SK-N-SH (cell line): ENCODE measurements at regions not wholly inside any gene's neighbourhood (a gene's known extent, or its start where the extent isn't known, plus 50 kb on each side); places are given as distances from the start of the nearest gene placed in this dataset.

Source experiments
- CTCF ChIA-PET: fragments of 300-600, 350-600 bp; formaldehyde crosslinking; extraction: SDS; loops from one replicate; lab custom pipeline; 2021; lab: Yijun Ruan, JAX
- POLR2A ChIA-PET: fragments of 350-600 bp; sonication (Branson Sonifier 250); formaldehyde crosslinking; extraction: SDS; loops from one replicate; lab custom pipeline; 2020; ENCODE audit warnings: antibody characterized with exemption, inconsistent platforms; lab: Yijun Ruan, JAX
- DNase-seq: peaks from one replicate; pipeline ENCODE4 v3.0.0; 2012
- H2AFZ ChIP-seq: fragments of 200-600 bp; sonication (generic); 2 replicates; pipeline ENCODE4 v1.8.1; 2016; ENCODE audit warnings: antibody characterized with exemption, mild to moderate bottlenecking, low read depth
- H3F3A ChIP-seq: fragments of 200-600 bp; sonication (generic); replicated peaks from 2 replicates; pipeline ENCODE3; 2016; ENCODE audit warnings: antibody characterized with exemption, mild to moderate bottlenecking; ENCODE audit not compliant: insufficient read depth
- H3K27ac ChIP-seq, 2 experiments: fragments of 200-500 bp in 1 of 2; fragments of 200-600 bp in 1 of 2; sonication (Bioruptor generic) in 1 of 2; sonication (generic), shearing (Covaris generic) in 1 of 2; 2 replicates each; pipeline versions ENCODE4 v1.5.1 to v1.6.1; 2014 to 2016; ENCODE audit warnings: low read depth in 2 of 2, inconsistent platforms in 1 of 2, low read length in 1 of 2, mild to moderate bottlenecking in 1 of 2, mixed read lengths in 1 of 2
- H3K27me3 ChIP-seq: fragments of 200-600 bp; sonication (generic), shearing (Covaris generic); 2 replicates; pipeline ENCODE4 v1.6.1; 2016; ENCODE audit warnings: mixed run types; ENCODE audit not compliant: insufficient read depth
- H3K36me3 ChIP-seq, 2 experiments: fragments of 200-500 bp in 1 of 2; fragments of 200-600 bp in 1 of 2; sonication (Bioruptor generic) in 1 of 2; sonication (generic) in 1 of 2; replicated peaks in 1 of 2; 2 replicates each; pipeline versions ENCODE3 to v1.5.1; 2014 to 2016; ENCODE audit warnings: low read length in 1 of 2, mild to moderate bottlenecking in 1 of 2; ENCODE audit not compliant: insufficient read depth in 2 of 2, control insufficient read depth in 1 of 2
- H3K4me1 ChIP-seq, 2 experiments: fragments of 200-500 bp in 1 of 2; fragments of 200-600 bp in 1 of 2; sonication (Bioruptor generic) in 1 of 2; sonication (generic), shearing (Covaris generic) in 1 of 2; 2 replicates each; pipeline versions ENCODE4 v1.5.1 to v1.6.1; 2014 to 2016; ENCODE audit warnings: low read depth in 1 of 2, low read length in 1 of 2, mixed run types in 1 of 2; ENCODE audit not compliant: insufficient read depth in 2 of 2, control insufficient read depth in 1 of 2
- H3K4me2 ChIP-seq: fragments of 200-600 bp; sonication (generic), shearing (Covaris generic); 2 replicates; pipeline ENCODE4 v1.6.1; 2017; ENCODE audit warnings: mixed run types
- H3K4me3 ChIP-seq, 2 experiments: fragments of 200-500 bp in 1 of 2; fragments of 200-600 bp in 1 of 2; sonication (Bioruptor generic) in 1 of 2; sonication (generic), shearing (Covaris generic) in 1 of 2; 2 replicates each; pipeline versions ENCODE4 v1.5.1 to v1.8.1; 2014 to 2016; ENCODE audit warnings: low read depth in 2 of 2, inconsistent platforms in 1 of 2, low read length in 1 of 2, mild to moderate bottlenecking in 1 of 2, mixed read lengths in 1 of 2, moderate library complexity in 1 of 2
- H3K79me2 ChIP-seq: fragments of 200-600 bp; sonication (generic); 2 replicates; pipeline ENCODE4 v1.8.1; 2017; ENCODE audit warnings: mild to moderate bottlenecking; ENCODE audit not compliant: insufficient read depth
- H3K9ac ChIP-seq: fragments of 200-600 bp; sonication (generic); 2 replicates; pipeline ENCODE4 v1.6.1; 2017; ENCODE audit warnings: mixed run types
- H3K9me2 ChIP-seq: fragments of 200-600 bp; sonication (generic); 2 replicates; pipeline ENCODE4 v1.6.1; 2017; ENCODE audit warnings: mixed run types
- H3K9me3 ChIP-seq: fragments of 200-600 bp; sonication (generic); 2 replicates; pipeline ENCODE4 v1.6.1; 2017; ENCODE audit warnings: mixed run types, mild to moderate bottlenecking, moderate library complexity
- H4K20me1 ChIP-seq: fragments of 200-600 bp; sonication (generic); 2 replicates; pipeline ENCODE4 v1.6.1; 2017; ENCODE audit warnings: mild to moderate bottlenecking, mixed run types; ENCODE audit not compliant: insufficient read depth
- CHD2 ChIP-seq: fragments of 150-350 bp; IDR thresholded peaks from 2 replicates; pipeline ENCODE4 v1.6.1; 2018; ENCODE audit warnings: low read length; ENCODE audit not compliant: partially characterized antibody
- ELF1 ChIP-seq: IDR thresholded peaks from 2 replicates; pipeline ENCODE4 v1.4.0; 2012
- EP300 ChIP-seq, 2 experiments: IDR thresholded peaks; 2 replicates each; pipeline versions ENCODE4 v1.4.0 to v1.6.1; 2012; ENCODE audit warnings: borderline replicate concordance in 1 of 2, low read depth in 1 of 2, low read length in 1 of 2
- EZH2phosphoT487 ChIP-seq: fragments of 200-600 bp; sonication (generic); IDR thresholded peaks from 2 replicates; pipeline ENCODE4 v1.6.1; 2017; ENCODE audit warnings: low read depth, mixed run types, mild to moderate bottlenecking, antibody characterized with exemption, moderate library complexity, borderline replicate concordance
- FOSL2 ChIP-seq: IDR thresholded peaks from 2 replicates; pipeline ENCODE4 v1.4.0; 2012; ENCODE audit warnings: low read depth, mild to moderate bottlenecking, moderate library complexity, borderline replicate concordance
- FOXJ3 ChIP-seq: sonication (generic); formaldehyde crosslinking; IDR thresholded peaks from 2 replicates; pipeline ENCODE4 v1.5.1; 2020; ENCODE audit warnings: mild to moderate bottlenecking, missing genetic modification reagents
- FOXM1 ChIP-seq: IDR thresholded peaks from 2 replicates; pipeline ENCODE4 v1.4.0; 2012; ENCODE audit warnings: low read depth, mild to moderate bottlenecking
- IRF3 ChIP-seq: fragments of 150-350 bp; IDR thresholded peaks from 2 replicates; pipeline ENCODE4 v1.6.1; 2016; ENCODE audit warnings: mild to moderate bottlenecking, low read depth, low read length
- JUND ChIP-seq: IDR thresholded peaks from 2 replicates; pipeline ENCODE4 v1.4.0; 2012
- MEF2A ChIP-seq: IDR thresholded peaks from 2 replicates; pipeline ENCODE4 v1.4.0; 2012; ENCODE audit warnings: low read depth, borderline replicate concordance
- MXI1 ChIP-seq: IDR thresholded peaks from 2 replicates; pipeline ENCODE4 v1.6.1; 2012; ENCODE audit warnings: mild to moderate bottlenecking, low read depth, low read length, improper control_type of control experiment
- NFIC ChIP-seq: IDR thresholded peaks from 2 replicates; pipeline ENCODE4 v1.4.0; 2012; ENCODE audit warnings: borderline replicate concordance
- NRF1 ChIP-seq: IDR thresholded peaks from 2 replicates; pipeline ENCODE4 v1.6.1; 2012; ENCODE audit warnings: low read depth, mild to moderate bottlenecking, low read length
- RAD21 ChIP-seq: IDR thresholded peaks from 2 replicates; pipeline ENCODE4 v1.6.1; 2012; ENCODE audit warnings: mild to moderate bottlenecking, low read length
- RCOR1 ChIP-seq: fragments of 150-350 bp; IDR thresholded peaks from 2 replicates; pipeline ENCODE4 v1.6.1; 2017; ENCODE audit warnings: antibody characterized with exemption, low read length
- RXRA ChIP-seq: IDR thresholded peaks from 2 replicates; pipeline ENCODE4 v1.4.0; 2012; ENCODE audit warnings: low read depth, mild to moderate bottlenecking, borderline replicate concordance
- SIN3A ChIP-seq: IDR thresholded peaks from 2 replicates; pipeline ENCODE4 v1.6.1; 2012; ENCODE audit warnings: low read depth, mild to moderate bottlenecking, low read length, moderate library complexity, borderline replicate concordance
- TCF12 ChIP-seq: IDR thresholded peaks from 2 replicates; pipeline ENCODE4 v1.4.0; 2012
- TEAD4 ChIP-seq: IDR thresholded peaks from 2 replicates; pipeline ENCODE4 v1.4.0; 2012; ENCODE audit warnings: mild to moderate bottlenecking, borderline replicate concordance; ENCODE audit not compliant: insufficient read depth
- YY1 ChIP-seq: IDR thresholded peaks from 2 replicates; pipeline ENCODE4 v1.4.0; 2012; ENCODE audit warnings: low read depth, mild to moderate bottlenecking
- WGBS: methylation state at CpG from one replicate; pipeline ENCODE4 v1.1.6; 2017; ENCODE audit warnings: low lambda C conversion rate; 5-methylcytosine and 5-hydroxymethylcytosine counted together
- TF ChIP-seq, protein P1 (sequence below): IDR thresholded peaks from 2 replicates; pipeline ENCODE4 v1.4.0; 2012; ENCODE audit warnings: low read depth, borderline replicate concordance
- TF ChIP-seq, protein P2 (sequence below): IDR thresholded peaks from 2 replicates; pipeline ENCODE4 v1.6.1; 2012; ENCODE audit warnings: mild to moderate bottlenecking, low read depth, low read length, moderate library complexity
- TF ChIP-seq, protein P3 (sequence below): IDR thresholded peaks from 2 replicates; pipeline ENCODE4 v1.4.0; 2012; ENCODE audit warnings: low read depth, borderline replicate concordance

GRCh38 chr16:87115646-87116045, 201.5 kb downstream of the C16orf95 start:
- no peak overlapping the region for H3K9ac ChIP-seq
- H3K27ac ChIP-seq: no peak overlapping the region
- no peaks in the 10 kb centered on the region for H4K20me1 ChIP-seq
- H2AFZ ChIP-seq: no peak overlapping the region
- ChIA-PET CTCF (no interaction called here), POLR2A (no interaction called here)
- no peaks in the 10 kb centered on the region for H3K79me2 ChIP-seq
- no peaks in the 10 kb centered on the region for H3F3A ChIP-seq
- no peaks in the 10 kb centered on the region for H3K9me3 ChIP-seq
- no peak for DNase-seq
- TF ChIP-seq CHD2: no peak
- no peak for TF ChIP-seq NFIC
- no peak for TF ChIP-seq FOXJ3 (CRISPR knock-in tag)
- TF ChIP-seq EP300 (IDR thresholded peaks at IDR 0.05; ENCODE audit: borderline replicate concordance in 1 of 2, low read depth in 1 of 2, low read length in 1 of 2): no peak
- TF ChIP-seq NRF1: no peak
- TF ChIP-seq JUND: no peak
- no peak for TF ChIP-seq EZH2phosphoT487
- TF ChIP-seq MXI1: no peak
- no peak for TF ChIP-seq FOXM1
- TF ChIP-seq, protein P1, sequence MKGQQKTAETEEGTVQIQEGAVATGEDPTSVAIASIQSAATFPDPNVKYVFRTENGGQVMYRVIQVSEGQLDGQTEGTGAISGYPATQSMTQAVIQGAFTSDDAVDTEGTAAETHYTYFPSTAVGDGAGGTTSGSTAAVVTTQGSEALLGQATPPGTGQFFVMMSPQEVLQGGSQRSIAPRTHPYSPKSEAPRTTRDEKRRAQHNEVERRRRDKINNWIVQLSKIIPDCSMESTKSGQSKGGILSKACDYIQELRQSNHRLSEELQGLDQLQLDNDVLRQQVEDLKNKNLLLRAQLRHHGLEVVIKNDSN: no peak
- no peak for TF ChIP-seq SIN3A
- no peak for TF ChIP-seq RCOR1
- TF ChIP-seq YY1: no peak
- TF ChIP-seq MEF2A: no peak
- no peak for TF ChIP-seq IRF3
- TF ChIP-seq ELF1: no peak
- no peak for TF ChIP-seq RAD21
- no peak for TF ChIP-seq FOSL2
- no peaks in the 10 kb centered on the region for H3K9me2 ChIP-seq
- no peaks in the 10 kb centered on the region for H3K36me3 ChIP-seq
- H3K4me3 ChIP-seq: no peak overlapping the region
- WGBS: 22% methylated on average over 6 of the region's 6 CpGs
- H3K4me1 ChIP-seq: no peaks in the 10 kb centered on the region
- H3K27me3 ChIP-seq: peaks cover 80% of the 10 kb centered on the region
- H3K4me2 ChIP-seq: no peak overlapping the region

- no peak overlapping the region for H3K4me3 ChIP-seq
- no peaks in the 10 kb centered on the region for H4K20me1 ChIP-seq
- DNase-seq: no peak
- 10% methylated on average over 12 of the region's 12 CpGs for WGBS
- no peak overlapping the region for H2AFZ ChIP-seq
- no peaks in the 10 kb centered on the region for H3K36me3 ChIP-seq
- ChIA-PET POLR2A (no interaction called here), CTCF (no interaction called here)
- no peak overlapping the region for H3K9ac ChIP-seq
- no peak overlapping the region for H3K27ac ChIP-seq
- no peaks in the 10 kb centered on the region for H3K9me3 ChIP-seq
- H3K9me2 ChIP-seq: no peaks in the 10 kb centered on the region
- H3F3A ChIP-seq: no peaks in the 10 kb centered on the region
- no peaks in the 10 kb centered on the region for H3K4me1 ChIP-seq
- H3K4me2 ChIP-seq: no peak overlapping the region
- H3K79me2 ChIP-seq: no peaks in the 10 kb centered on the region
- peaks cover 80% of the 10 kb centered on the region for H3K27me3 ChIP-seq
- TF ChIP-seq RXRA (no peak), RCOR1 (no peak), FOSL2 (no peak), YY1 (no peak), TCF12 (no peak), RAD21 (no peak), JUND (no peak), SIN3A (no peak), TEAD4 (no peak)
- TF ChIP-seq, protein P2, sequence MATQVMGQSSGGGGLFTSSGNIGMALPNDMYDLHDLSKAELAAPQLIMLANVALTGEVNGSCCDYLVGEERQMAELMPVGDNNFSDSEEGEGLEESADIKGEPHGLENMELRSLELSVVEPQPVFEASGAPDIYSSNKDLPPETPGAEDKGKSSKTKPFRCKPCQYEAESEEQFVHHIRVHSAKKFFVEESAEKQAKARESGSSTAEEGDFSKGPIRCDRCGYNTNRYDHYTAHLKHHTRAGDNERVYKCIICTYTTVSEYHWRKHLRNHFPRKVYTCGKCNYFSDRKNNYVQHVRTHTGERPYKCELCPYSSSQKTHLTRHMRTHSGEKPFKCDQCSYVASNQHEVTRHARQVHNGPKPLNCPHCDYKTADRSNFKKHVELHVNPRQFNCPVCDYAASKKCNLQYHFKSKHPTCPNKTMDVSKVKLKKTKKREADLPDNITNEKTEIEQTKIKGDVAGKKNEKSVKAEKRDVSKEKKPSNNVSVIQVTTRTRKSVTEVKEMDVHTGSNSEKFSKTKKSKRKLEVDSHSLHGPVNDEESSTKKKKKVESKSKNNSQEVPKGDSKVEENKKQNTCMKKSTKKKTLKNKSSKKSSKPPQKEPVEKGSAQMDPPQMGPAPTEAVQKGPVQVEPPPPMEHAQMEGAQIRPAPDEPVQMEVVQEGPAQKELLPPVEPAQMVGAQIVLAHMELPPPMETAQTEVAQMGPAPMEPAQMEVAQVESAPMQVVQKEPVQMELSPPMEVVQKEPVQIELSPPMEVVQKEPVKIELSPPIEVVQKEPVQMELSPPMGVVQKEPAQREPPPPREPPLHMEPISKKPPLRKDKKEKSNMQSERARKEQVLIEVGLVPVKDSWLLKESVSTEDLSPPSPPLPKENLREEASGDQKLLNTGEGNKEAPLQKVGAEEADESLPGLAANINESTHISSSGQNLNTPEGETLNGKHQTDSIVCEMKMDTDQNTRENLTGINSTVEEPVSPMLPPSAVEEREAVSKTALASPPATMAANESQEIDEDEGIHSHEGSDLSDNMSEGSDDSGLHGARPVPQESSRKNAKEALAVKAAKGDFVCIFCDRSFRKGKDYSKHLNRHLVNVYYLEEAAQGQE: no peak
- TF ChIP-seq, protein P3, sequence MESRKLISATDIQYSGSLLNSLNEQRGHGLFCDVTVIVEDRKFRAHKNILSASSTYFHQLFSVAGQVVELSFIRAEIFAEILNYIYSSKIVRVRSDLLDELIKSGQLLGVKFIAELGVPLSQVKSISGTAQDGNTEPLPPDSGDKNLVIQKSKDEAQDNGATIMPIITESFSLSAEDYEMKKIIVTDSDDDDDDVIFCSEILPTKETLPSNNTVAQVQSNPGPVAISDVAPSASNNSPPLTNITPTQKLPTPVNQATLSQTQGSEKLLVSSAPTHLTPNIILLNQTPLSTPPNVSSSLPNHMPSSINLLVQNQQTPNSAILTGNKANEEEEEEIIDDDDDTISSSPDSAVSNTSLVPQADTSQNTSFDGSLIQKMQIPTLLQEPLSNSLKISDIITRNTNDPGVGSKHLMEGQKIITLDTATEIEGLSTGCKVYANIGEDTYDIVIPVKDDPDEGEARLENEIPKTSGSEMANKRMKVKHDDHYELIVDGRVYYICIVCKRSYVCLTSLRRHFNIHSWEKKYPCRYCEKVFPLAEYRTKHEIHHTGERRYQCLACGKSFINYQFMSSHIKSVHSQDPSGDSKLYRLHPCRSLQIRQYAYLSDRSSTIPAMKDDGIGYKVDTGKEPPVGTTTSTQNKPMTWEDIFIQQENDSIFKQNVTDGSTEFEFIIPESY: no peak
Observed at GRCh38 chr16:87117936-87118335, 199.3 kb downstream of the C16orf95 start.
